Lung microvascular endothelial cell (primary cell): ENCODE measurements at regions not wholly inside any gene's neighbourhood (a gene's known extent, or its start where the extent isn't known, plus 50 kb on each side); places are given as distances from the start of the nearest gene placed in this dataset.

Experiments
- DNase-seq, 2 donors: peaks; one replicate each; pipeline versions ENCODE4 v3.0.0 to v3.0.0-alpha.2; 2010; ENCODE audit warnings: low read depth in 2 of 2

DNA sequence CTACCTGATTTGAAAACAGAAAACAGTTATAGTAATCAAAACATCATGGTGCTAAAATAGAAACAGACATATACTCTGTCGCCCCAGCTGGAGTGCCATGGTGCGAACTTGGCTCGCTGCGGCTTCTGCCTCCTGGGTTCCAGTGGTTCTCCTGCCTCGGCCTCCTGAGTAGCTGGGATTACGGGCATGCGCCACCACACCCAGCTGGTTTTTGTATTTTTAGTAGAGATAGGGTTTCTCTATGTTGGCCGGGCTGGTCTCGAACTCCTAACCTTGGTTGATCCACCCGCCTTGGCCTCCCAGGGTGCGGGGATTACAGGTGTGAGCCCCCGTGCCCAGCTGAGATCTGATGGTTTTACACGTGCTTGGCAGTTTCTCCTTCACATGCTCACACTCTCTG is 495.9 kb downstream of the ANXA1 start:
- no peak for DNase-seq

- no peak for DNase-seq
Observed at GRCh38 chr9:73649552-73649951, 497.9 kb downstream of the ANXA1 start.

GRCh38 chr9:73655363-73655762 is 503.7 kb downstream of the ANXA1 start:
- no peak for DNase-seq

GRCh38 chr9:73655831-73656230 is 504.2 kb downstream of the ANXA1 start:
- DNase-seq = no peak

DNA sequence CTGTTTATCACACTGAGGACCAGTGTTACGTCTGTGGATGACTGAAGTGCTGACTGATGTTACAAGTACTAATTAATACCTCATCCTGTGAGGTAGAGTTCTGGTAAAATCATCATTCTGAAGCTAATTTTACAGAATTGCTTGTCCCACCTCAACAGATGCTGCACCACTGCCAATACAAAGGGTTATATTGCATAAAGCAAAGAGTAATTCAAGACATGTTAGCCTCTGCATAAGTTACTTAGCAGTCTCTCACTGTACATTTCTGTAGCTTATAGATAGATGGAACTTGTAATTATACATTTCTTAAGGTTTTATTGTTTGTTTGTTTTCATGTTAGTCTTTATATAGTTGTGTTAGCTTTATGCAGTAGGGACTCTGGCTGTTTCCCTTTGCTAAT is 513.6 kb downstream of the ANXA1 start:
- no peak for DNase-seq

- peak in 1 of 2 donors; percentile 7 for DNase-seq
Observed at GRCh38 chr9:73667749-73668148, 516.1 kb downstream of the ANXA1 start.

GRCh38 chr9:73680831-73681230 is 529.2 kb downstream of the ANXA1 start:
- DNase-seq = peak in 1 of 2 donors; percentile 17

DNA sequence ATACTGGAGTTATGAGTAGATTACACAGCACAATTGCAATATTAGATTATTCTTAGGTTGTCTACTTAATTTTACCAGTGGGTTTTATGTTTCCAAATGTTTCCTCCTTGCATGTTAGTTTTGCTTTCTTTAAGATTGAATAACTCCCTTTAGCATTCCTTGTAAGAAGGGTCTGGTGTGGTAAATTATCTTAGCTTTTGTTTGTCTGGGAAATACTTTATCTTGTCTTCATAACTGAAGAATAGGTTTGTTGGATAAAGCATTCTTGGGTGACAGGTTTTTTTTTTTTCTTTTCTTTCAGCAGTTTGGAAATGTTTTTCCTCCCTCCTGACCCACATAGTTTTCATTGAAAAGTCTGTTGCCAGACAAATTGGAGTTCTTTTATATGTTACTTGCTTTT is 531.1 kb downstream of the ANXA1 start:
- no peak for DNase-seq

DNA sequence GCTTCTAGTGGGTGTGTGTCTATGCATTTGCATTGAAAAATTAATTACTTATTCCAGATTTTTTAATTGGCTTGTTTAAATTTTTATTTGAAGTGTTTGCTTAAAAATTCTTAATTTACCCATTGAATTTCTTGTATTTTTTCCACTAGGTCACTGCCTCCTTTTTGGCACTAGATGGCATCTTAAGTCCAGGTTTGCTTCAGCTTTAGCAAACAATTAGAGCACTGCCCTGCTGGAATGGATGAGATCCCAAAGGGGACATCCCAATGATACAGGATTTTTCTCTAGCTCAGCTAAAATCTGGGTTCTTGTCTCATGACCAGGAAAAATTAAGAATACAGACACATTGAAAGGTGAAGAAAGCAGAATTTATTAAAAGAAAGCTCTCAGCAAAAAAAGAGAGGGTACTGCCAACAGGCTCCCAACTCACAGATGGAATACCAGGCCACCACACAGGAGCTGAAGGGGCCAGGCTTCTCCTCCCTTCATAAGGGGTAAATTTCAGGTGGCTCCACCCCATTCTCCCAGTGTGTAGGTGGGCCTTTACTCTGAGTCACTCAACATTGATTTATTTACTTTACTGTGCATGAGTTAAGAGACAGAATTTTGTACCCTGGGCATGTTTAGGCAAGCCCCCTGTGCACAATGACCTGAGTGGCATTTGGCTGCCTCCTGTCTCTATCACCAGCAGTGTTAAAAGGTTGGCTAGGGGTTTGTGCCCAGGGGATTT is 532.4 kb downstream of the ANXA1 start:
- peak; percentile 44 to 61 for DNase-seq

- DNase-seq = peak in 1 of 2 donors; percentile 2
Observed at GRCh38 chr9:73684601-73685000, 532.9 kb downstream of the ANXA1 start.

GRCh38 chr9:73685786-73686185 is 534.1 kb downstream of the ANXA1 start:
- DNase-seq = no peak

DNA sequence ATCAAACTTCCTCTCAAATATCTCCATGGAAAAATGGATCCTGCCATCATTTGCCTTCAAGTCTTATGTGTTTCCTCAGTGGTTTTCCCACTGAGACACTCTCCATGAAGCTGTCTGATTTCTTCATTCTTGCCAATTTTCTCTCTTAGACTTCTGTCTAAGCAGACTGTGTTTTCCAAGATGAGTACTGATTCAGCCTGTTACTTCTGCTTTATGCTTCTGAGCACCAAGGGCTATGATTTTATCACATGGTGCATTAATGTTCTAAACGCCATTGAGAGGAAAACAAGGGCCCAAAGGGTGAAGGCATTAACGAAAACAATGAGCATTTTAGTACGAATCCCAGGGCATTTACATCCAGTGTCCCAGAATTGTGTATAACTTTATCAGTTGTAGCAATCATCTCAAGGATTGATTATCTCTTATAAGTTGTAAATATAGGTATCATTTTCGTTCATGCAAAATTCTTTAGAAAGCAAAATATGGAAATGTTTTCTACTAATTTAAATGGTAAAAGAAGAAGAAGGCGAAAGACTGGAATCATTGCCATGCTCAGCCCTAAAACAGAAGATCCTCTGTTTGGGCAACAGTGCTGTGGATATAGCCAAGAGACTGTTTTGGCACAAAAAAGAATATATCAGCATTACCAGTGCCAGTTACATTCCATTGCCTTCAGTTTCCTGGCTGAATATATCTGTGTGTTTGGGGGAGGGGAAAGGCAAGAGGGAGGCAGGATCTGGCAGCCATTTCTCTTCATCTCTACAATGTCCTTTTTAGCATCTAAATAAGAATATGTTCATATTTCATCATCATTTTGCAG is 537.6 kb downstream of the ANXA1 start:
- DNase-seq = no peak

DNA sequence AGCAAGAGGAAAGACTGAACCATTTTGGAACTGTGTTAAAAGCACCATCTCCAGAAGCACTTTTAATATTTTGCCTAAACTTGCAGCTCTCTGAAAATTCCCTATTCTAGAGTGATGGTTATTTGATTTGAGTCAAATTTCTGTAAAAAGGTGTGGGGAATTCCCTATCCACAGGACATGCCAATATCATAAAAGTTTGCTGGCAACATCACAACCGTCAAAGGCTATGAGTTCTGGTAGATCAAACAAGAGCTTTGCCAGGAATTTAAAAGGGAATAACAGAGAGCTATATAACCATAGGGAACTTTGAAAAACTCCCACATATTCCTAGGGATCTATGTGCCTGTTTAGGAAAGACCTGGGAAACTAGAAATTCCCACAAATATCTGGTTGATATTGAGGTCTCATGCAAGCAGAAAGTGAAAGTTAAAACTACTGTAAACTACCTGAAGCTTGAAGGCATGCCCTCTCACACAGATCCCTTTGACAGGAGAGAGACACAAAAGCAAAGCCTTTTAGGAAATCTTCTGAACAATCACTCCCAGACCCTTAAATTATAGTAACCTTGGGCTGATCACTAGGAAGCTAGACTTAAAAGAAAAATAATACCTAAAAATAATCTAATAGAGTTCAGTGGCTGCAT is 549.9 kb downstream of the ANXA1 start:
- no peak for DNase-seq

DNA sequence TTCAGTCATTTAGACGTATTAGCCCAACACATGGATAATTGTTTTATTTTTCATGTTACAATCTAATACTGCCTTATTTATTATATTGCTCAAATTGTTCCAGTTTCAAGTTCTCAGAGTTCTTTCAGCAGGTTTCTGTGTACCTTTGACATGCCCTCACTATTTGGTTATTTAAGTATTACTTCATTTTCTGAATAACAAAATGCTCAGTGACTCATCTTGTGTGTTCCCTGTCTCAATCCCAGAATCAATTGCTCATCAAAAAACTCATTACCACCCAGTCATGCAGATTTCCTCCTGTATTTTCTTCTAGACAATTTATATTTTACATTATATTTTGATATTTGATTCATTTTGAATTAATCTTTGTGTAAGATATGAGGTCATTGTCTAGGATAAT is 562.6 kb downstream of the ANXA1 start:
- peak in 1 of 2 donors; percentile 15 for DNase-seq

GRCh38 chr9:73715591-73715990 is 563.9 kb downstream of the ANXA1 start:
- no peak for DNase-seq

- no peak for DNase-seq
Observed at GRCh38 chr9:73719660-73720059, 568.0 kb downstream of the ANXA1 start.

- no peak for DNase-seq
Observed at GRCh38 chr9:73720601-73721000, 568.9 kb downstream of the ANXA1 start.

GRCh38 chr9:73736270-73736669 is 584.6 kb downstream of the ANXA1 start:
- DNase-seq = no peak

GRCh38 chr9:73738741-73739530 is 587.3 kb downstream of the ANXA1 start:
- DNase-seq = no peak

GRCh38 chr9:73741316-73741715 is 589.7 kb downstream of the ANXA1 start:
- no peak for DNase-seq

DNA sequence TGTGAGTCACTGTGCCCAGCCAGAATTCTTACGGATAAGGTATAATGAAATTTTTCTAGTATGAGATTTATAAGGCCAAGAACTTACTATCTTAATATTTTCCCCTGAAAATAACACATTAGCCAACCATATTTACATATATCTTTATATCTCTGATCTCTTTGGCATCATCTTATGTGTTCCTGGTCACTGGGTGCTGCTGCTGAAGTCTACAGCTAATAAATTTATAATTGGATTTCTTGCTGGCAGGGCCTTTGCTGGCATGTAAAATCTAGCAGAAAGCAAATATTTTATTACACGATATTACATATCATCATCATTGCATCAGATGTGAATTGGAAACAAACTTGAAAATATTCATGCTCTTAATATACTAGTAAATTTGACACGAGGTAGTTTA is 590.7 kb downstream of the ANXA1 start:
- no peak for DNase-seq

DNA sequence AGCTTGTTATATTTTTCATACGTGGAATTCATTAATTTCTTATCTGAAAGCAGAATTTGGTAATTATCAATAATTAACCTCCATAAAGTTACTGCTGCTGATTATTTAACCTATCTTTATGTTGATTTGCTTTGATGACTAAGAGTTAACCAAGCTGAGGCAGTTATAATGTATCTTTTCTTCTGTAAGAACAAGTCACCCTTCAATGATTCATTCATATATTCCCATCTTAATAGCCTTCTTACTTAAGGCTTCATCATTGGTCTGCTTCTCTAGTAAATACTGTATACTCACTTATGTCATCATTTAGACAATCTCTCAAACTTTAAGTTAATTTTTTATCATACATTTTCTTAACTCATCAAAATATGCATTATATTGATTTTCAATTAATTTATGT is 592.2 kb downstream of the ANXA1 start:
- no peak for DNase-seq
